WERI-Rb-1 (cell line): ENCODE measurements at regions not wholly inside any gene's neighbourhood (a gene's known extent, or its start where the extent isn't known, plus 50 kb on each side); places are given as distances from the start of the nearest gene placed in this dataset.

Experiments
- DNase-seq: peaks from one replicate; pipeline ENCODE4 v3.0.0-alpha.2; 2020
- H3K27ac ChIP-seq: fragments of 250-450 bp; sonication (Bioruptor Pico); 2 replicates; pipeline ENCODE4 v1.5.1; 2020; ENCODE audit warnings: mild to moderate bottlenecking, moderate library complexity
- H3K27me3 ChIP-seq: fragments of 250-450 bp; sonication (Bioruptor Pico); 2 replicates; pipeline ENCODE4 v1.5.1; 2021; ENCODE audit warnings: mild to moderate bottlenecking, low read depth, moderate library complexity; ENCODE audit not compliant: insufficient read depth, severe bottlenecking
- H3K36me3 ChIP-seq: fragments of 250-450 bp; sonication (Bioruptor Pico); 2 replicates; pipeline ENCODE4 v1.5.1; 2020; ENCODE audit warnings: mild to moderate bottlenecking, moderate library complexity
- H3K4me3 ChIP-seq: 2 replicates; pipeline ENCODE4 v1.5.1; 2011; ENCODE audit warnings: low read depth, mild to moderate bottlenecking, control low read depth, low read length
- H3K9me3 ChIP-seq: fragments of 250-450 bp; sonication (Bioruptor Pico); 2 replicates; pipeline ENCODE4 v1.5.1; 2021; ENCODE audit warnings: mild to moderate bottlenecking, moderate library complexity; ENCODE audit not compliant: severe bottlenecking
- CTCF ChIP-seq: IDR thresholded peaks from 2 replicates; pipeline ENCODE4 v1.5.1; 2011; ENCODE audit warnings: low read depth, mild to moderate bottlenecking, control low read depth, inconsistent platforms, low read length

- Histone ChIP-seq H3K4me3 (no peak overlapping the region), H3K27me3 (no peaks in the 10 kb centered on the region), H3K9me3 (no peaks in the 10 kb centered on the region), H3K36me3 (no peaks in the 10 kb centered on the region), H3K27ac (no peak overlapping the region)
- no peak for TF ChIP-seq CTCF
- no peak for DNase-seq
Measured at GRCh38 chr11:115774756-115775155, 270.5 kb upstream of the CADM1 start.

- H3K27ac ChIP-seq = no peak overlapping the region
- no peak overlapping the region for H3K4me3 ChIP-seq
- DNase-seq = no peak
- no peak for TF ChIP-seq CTCF
- no peaks in the 10 kb centered on the region for H3K9me3 ChIP-seq
- H3K36me3 ChIP-seq = no peaks in the 10 kb centered on the region
- H3K27me3 ChIP-seq = no peaks in the 10 kb centered on the region
Measured at GRCh38 chr11:115769891-115770290, 265.7 kb upstream of the CADM1 start.

- no peak overlapping the region for H3K27ac ChIP-seq
- no peaks in the 10 kb centered on the region for H3K27me3 ChIP-seq
- H3K36me3 ChIP-seq = no peaks in the 10 kb centered on the region
- no peak overlapping the region for H3K4me3 ChIP-seq
- DNase-seq = no peak
- no peaks in the 10 kb centered on the region for H3K9me3 ChIP-seq
- no peak for TF ChIP-seq CTCF
Measured at GRCh38 chr11:115767883-115768282, 263.7 kb upstream of the CADM1 start.

GRCh38 chr11:115767047-115767802 is 263.0 kb upstream of the CADM1 start:
- H3K27me3 ChIP-seq = no peaks in the 10 kb centered on the region
- no peaks in the 10 kb centered on the region for H3K36me3 ChIP-seq
- no peak overlapping the region for H3K4me3 ChIP-seq
- no peak for DNase-seq
- no peak overlapping the region for H3K27ac ChIP-seq
- no peak for TF ChIP-seq CTCF
- H3K9me3 ChIP-seq = no peaks in the 10 kb centered on the region

GRCh38 chr11:115766561-115766960 is 262.3 kb upstream of the CADM1 start:
- no peak for TF ChIP-seq CTCF
- no peaks in the 10 kb centered on the region for H3K36me3 ChIP-seq

GRCh38 chr11:115765803-115766239 is 261.6 kb upstream of the CADM1 start:
- Histone ChIP-seq H3K4me3 (no peak overlapping the region), H3K27me3 (no peaks in the 10 kb centered on the region), H3K36me3 (no peaks in the 10 kb centered on the region), H3K27ac (no peak overlapping the region), H3K9me3 (no peaks in the 10 kb centered on the region)
- no peak for TF ChIP-seq CTCF
- DNase-seq = no peak

More at GRCh38 chr11:115766561-115766960, 262.3 kb upstream of the CADM1 start:
- H3K9me3 ChIP-seq = no peaks in the 10 kb centered on the region
- no peak for DNase-seq
- no peak overlapping the region for H3K27ac ChIP-seq
- no peaks in the 10 kb centered on the region for H3K27me3 ChIP-seq
- no peak overlapping the region for H3K4me3 ChIP-seq
